Limb (tissue), 2 donors: ENCODE measurements at regions not wholly inside any gene's neighbourhood (a gene's known extent, or its start where the extent isn't known, plus 50 kb on each side); places are given as distances from the start of the nearest gene placed in this dataset.

Experiments
- DNase-seq, 2 donors: peaks; one replicate each; pipeline ENCODE4 v3.0.0-alpha.2; 2016; ENCODE audit errors: extremely low spot score in 2 of 2

DNA sequence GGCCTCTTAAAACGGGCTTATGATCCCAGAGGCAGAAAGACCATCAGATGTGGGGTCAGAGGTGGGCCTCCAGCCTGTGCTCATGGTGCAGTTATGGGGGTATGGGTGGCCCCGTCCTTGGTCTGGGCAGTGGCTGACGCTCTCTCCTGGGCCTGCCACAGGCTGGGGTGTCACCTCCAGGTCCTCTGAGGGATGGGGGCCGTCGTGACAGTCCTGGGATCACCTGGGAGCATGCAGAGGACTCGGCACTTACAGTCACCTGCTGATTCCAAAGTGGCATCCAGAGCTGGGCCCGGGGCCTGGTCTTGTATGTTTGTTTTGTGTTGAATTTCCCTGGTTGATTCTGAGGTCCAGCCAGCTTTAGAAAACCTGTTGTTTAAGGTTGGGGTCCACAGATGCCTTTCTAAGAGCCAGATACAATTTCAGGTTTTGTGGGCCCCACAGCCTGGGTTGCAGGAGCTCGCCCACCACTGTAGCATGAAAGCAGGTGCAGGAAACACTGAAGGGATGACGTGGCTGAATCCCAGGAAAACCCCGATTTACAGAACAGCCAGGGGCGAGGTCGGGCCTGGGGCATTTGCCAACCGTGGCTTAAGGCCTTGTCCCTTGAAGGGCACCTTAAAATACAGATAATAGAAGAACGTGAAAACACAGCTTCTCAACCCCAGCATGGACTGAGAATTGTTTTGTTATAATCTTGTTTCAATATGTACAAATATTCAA lies 170.7 kb upstream of the PPP2R2D start:
- DNase-seq: no peak

DNA sequence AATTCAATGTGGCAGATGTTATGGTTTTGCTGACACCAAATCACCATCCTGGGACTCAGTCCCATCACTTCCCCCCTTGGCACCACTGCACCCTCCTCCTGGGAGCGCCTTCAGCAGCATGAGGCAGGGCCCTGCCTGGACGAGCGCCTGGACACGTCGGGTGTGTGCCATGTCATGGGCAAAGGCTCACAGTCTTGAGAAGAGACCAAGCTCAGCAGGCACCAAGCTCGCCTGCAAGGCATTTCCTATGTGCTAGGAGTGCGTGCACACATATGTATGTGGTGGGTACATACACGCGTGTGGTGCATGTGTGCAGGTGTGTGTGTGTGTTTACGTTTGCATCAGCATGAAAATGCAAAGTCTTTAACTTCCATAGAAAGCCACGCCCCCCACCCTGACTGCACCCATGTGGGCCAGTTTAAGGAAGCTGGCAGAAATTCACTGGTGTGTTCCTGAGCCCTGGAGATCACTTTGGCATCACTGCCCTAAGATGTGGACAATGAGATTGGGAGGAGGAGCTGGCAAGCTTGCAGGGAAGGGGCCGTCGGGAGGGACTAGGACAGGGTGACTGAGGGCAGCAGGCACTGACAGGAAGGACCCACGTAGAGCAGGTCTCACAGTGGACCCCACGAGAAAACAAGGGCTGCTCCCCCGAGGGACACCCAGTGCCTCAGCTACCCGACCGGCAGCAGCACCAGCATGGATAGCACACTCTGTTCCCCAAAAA lies 169.9 kb upstream of the PPP2R2D start:
- no peak for DNase-seq

DNA sequence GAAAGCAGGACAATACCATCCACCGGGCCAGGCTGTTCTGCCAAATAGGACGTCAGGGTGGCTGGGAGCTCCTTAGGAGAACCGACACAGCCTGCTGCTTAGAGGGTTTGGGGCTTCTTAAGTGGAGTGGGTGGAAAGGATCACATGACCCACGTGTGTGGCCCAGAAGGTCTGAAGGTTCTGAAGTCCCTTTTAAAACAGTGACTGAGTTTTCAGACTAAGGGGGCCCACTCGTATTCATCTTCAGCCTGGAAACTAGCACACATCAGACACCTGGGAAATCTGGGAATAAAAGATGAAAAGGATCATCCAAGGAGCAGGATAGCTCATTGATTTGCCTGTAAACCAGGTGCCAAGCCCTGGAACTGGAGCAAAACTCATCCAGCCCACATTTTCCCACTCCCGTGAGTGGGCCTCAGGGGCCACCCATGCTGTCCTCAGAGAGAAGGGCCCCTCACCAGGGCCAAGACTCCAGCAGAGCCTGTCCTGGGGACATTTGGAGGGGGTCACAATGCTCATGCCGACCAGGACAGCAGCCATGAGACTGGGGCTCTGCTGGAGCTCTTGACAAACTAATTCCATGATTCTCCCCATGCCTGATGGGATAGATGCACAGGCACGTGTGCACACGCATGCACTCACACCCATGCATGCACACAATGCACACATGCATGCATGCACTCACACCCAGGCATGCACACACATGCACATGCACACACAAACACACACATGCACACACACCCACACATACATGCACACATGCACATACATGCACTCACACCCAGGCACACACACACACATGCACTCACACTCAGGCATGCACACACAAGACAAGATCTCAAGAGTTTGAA lies 168.8 kb upstream of the PPP2R2D start:
- DNase-seq: no peak

DNA sequence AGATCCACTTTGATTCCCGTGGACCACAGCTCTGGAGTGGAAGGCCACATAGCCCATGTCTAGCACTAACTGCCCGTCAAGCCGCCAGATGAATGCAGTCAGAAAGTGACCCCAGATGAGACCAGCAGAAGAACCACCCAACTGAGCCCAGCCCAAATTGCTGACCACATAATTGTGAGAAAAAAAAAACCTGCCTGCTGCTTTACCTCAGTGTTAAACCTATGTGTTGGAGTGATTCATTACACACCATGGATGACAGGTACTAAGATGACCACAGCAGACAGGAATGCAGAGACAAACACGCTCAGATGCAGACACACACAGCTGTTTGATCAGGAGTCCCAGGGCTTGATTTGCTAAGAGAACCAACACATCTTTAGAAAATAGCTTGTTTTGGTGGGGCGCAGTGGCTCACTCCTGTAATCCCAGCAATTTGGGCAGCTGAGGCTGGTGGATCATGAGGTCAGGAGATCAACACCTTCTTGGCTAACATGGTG lies 168.1 kb upstream of the PPP2R2D start:
- no peak for DNase-seq

DNA sequence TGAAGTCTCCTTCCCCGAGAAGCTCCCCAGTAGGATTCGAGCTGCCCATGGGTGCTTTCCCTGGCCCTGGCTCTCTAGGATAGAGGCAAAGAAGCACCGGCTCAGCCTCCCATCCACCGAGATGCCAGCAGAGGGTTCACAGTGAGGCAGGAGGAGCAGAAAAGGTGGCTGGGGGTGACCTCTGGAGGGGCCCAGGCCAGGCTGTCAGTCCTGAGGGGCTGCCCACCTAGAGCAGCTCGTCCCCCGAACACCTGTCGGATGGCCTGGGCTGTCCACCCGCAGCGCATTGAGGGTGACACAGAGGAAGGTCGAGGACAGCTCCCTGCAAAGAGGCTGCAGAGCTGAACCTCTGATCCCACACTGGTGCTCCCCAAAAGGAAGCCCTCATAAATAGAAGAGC lies 167.2 kb upstream of the PPP2R2D start:
- no peak for DNase-seq

DNA sequence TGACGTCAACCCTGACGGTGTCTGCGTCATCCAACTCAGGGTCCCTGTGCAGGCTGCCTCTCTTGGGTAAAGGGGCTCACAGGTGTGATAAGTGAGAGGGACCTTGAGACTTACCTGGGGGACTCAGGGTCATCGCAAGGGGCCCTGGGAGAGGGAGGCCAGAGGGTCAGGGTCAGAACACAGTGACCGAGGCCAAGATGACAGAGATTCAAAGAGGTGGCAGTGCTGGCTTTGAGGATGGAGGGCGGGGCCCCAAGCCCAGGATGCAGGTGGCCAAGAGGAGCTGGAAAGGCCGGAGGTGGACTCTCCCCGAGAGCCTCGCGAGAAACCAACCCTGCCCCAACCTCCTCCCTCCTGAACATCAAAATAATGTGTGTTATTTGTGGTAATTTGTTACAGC lies 165.2 kb upstream of the PPP2R2D start:
- DNase-seq: no peak

DNA sequence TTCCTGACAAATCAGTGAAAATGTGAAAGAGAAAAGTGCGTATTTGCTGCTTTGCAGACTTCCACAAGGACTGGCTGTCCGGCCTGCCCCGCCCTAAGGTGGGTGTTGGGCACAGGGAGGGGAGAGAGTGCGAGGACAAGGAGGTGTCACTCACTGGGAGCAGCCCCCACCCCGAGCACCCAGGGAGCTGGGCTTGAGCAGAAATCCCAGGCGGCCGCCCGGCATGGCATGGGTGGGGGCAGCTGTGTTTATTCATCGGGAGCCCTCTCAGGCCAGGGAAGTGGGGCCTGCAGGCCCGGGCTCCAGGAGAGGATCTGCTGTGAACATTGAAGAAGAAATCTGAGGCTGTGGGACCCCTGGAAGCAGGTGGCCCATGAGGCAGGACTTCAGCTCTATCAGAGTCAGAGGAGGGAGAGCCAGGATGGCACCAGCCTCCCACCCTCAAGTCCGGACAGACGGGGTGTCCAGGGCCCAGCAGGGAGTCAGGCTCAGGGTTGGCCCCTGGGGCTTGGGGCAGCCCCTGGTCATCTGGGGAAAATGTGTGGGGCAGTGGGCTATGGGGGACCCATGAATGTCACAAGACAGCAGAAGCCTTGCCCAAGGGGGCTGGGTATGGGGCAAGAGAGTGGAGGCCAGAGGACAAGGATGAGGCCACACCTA lies 164.4 kb upstream of the PPP2R2D start:
- DNase-seq: no peak

DNA sequence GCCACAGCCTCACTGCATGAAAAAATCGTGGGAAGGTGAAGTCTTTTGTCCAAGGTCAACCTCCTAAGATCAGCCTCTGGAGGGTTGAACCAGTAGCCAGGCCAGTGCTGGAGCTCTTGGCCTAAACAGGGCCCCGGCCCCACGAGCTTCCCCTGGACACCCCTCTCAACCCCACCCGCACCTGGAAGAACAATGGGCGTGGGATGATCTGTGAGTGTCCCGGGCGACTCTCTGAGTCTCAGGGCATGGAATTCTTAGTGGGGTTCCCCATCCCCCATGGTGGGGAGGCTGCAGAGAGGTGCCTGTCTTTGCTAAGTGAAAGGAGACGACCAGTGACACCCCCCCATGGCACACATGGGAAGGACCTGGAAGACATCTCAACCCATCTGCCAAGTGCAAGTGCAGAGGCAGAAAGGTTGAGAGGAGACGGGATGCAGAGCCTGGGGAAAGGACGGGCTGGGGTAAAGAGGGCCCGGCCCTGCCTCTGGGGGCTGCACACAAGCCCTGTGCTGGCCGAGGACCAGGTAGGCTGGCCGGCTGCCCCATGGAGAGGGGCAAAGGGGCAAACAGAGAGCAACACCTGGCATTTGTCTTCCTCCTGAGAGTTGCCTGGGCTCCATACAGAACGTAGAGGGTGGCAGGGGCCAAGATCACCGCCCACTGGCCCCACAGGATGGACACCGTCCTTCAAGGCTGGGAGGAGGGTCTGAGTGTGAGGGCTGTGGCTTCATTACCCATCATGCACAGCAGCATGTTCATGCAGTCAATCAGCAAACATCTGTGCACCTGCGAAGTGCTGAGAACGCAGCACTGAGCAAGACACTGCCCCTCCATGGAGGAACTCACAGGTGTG lies 163.0 kb upstream of the PPP2R2D start:
- DNase-seq: no peak

DNA sequence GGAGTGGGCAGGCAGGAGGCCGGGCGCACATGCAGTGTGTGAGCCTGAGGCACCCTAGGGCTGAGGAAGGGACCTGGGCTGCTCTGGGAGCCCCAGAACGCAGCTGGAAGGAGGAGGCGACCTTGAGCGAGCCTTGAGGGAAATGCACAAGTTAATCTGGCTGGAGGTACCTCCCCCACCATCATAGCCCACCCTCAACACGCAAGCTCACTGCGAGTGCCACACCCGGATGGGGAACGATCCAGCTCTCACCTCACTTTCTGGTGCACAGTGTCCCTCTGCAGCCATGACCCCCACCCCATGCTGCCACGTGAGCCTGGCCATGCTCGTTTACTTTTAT lies 162.4 kb upstream of the PPP2R2D start:
- DNase-seq: no peak

DNA sequence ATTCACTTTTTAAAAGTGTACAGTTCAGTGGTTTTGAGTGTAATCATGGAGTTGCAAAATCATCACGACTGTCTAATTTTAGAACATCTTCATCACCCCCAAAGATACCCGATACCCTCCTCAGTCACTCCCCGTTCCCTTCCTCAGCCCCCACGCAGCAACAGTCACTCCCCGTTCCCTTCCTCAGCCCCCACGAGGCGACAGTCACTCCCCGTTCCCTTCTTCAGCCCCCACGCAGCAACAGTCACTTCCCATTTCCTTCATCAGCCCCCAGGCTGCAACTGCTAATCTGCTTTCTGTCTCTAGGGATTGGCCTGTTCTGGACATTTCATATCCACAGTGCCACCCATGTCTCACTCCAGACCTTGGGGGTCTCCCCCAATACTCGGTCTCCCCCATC lies 161.6 kb upstream of the PPP2R2D start:
- DNase-seq: no peak

DNA sequence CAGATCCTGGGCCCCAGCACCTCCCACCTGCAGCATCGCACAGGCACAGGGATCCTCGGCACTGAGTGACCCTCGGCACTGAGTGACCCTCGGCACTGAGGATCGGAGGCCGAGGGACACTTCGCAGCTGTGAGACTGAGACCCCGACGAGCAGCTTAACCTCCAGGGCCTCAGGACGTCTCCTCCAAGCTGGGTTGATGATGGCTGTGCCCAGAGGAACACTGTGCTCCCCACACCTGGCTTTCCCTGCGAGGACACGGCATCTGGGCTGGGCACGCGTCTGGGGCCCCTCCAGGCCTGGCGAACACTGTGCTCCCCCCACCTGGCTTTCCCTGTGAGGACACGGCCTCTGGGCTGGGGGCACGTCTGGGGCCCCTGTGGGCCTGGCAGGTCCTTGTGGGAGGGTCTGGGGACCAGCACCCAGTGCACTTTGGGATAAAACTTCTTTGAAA lies 158.3 kb upstream of the PPP2R2D start:
- DNase-seq: no peak

DNA sequence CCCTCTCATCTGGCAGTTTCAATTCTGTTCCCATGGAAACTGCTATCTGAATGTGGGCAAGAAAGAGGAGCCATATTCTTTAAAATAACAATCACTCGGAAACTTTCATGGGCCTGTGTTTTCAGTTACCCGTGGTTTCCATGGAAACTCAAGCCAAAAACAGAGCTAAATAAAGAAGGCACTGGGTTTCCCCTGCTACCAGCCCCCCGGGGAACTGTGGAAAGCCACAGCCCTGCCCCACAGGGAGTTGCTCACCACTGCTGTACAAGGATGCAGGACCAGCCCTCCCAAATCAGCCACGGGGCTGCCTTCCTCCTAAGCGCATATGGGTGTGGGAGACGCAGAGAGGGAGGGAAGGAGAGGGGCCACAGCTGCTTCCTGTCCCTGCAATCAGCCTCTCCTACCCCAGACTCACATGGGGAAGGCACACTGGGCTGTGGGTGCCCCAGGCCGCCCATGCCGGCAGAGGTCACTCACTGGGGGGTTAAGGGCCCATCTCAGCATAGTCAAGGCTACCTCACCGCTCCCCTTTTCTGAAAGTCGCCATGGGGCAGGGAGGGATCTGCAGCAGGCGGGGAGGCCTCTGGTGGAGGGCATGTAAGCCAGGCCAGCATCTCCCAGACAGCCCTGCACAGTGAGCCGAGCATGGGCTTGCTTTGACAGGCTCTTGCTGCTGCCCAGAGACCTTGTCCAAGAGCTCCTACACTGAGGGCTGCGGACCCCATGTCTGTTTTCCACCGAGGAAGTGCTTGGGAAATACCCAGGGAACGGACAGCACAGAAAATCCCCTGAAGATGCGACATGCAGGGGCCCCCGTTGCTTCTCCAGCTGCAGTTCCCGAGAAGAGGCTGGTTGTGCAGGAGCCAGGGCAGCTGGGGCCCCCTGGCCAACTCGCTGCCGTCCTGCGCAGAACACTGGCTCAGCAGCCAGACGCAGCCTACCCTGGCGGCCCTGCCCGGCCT lies 157.3 kb upstream of the PPP2R2D start:
- peak; percentile 61 to 74 for DNase-seq

DNA sequence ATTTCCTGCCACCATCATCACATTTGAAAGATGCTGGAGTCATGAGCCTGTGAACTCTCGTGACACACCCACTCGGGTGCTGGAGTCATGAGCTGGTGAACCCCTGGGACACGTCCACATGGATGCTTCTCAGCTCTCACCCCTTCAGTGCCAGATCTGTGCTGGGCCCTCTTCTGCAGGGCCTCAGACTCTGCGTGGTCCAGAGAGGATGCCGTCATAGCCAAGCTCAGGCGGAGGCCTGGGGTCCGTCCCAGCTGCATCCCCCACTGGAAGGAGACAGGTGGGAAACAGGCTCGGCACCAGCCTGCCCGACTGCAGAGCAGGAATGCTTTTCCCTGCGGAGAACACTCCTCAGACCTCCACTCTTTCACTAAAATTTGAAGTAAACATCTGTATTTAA lies 156.5 kb upstream of the PPP2R2D start:
- peak in 1 of 2 donors; percentile 37 for DNase-seq

DNA sequence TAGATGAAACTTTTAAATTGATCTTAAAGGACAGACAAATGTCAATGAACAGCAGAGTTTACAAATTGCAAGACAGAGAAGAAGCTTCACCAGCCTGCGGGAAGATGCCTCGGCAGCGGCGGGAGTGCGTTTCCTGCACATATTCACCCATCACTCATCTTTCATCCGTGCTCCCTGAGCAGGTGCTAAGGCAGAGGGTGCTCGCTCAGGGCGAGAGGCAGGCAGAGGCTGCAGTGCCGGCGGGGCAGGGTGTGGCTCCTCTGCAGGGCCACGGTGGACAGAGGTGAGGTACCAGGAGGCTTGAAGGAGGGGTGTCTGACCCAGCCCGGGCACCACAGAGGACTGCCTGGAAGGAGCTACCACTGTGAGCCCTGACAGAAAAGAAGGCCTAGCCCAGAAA lies 155.2 kb upstream of the PPP2R2D start:
- peak in 1 of 2 donors; percentile 7 for DNase-seq

DNA sequence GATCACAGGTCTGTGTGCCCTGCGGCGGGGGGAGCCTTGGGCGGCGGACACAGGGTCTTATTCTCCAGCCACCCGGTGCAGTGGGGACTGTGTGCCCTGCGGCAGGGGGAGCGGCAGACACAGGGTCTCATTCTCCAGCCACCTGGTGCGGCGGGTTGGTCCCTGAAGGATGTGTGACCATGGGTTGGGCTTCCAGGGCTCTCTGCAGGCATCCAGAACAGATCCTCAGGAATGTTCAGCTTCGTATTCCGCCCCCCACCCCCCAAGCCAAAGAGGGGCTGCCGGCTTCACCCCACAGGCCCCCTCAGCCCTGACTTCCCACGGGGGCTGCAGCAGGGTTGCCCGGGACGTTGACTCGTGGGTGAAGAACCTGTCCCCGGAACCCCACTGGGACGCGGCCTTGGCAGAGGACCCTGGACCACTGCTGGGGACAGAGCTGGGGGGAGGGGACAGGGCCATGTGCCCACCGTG lies 154.5 kb upstream of the PPP2R2D start:
- DNase-seq: no peak

DNA sequence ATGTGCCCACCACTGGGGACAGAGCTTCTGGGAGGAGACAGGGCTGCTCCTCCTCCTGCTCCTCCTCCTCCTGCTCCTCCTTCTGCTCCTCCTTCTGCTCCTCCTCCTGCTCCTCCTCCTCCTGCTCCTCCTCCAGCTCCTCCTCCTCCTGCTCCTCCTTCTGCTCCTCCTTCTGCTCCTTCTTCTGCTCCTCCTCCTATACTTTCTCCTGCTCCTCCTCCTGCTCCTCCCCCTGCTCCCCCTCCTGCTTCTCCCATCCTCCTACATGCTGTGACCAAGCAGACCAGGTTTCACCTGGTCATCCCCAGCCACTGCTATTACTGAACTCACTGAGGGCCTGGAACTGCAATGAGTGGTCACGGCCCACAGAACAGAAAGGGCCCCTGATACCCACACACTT lies 154.0 kb upstream of the PPP2R2D start:
- no peak for DNase-seq

DNA sequence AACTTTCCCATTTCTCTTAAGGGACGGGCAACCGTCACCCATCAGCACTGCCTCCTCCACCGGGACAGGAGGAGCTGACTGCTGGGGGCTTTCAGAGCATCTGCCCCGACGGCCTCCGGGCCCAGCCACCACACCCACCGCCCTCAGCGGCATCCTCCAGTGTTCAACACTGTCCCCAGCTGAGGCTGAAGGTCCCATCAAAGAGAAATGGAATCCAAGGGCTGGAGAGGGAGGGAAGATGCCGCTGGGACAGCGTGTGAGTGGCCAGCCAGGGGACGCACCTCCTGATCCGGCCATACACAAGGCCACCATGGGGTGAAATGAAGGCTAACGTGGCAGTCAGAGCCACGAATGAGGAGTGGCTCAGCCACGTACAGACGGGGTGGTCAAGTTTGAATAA lies 153.6 kb upstream of the PPP2R2D start:
- no peak for DNase-seq

DNA sequence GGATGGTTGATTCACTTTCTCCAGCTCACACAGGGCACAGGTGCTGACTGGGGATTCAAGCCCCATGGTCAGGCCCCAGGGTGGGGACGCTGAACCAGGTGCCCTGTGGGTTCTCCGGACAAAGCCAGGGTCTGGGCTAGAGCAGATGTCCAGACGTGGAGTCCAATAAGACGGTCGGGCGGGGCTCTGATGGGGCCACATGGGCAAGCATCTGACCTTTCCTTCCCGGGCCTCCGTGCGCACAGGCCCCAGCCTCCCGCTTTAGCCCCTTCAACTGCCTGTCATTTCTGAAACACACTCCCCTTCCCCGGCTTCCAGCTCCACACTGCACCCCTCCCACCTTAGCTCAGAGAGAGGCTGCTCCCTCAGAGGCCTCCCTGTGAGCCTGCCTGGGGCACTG lies 153.0 kb upstream of the PPP2R2D start:
- DNase-seq: no peak

DNA sequence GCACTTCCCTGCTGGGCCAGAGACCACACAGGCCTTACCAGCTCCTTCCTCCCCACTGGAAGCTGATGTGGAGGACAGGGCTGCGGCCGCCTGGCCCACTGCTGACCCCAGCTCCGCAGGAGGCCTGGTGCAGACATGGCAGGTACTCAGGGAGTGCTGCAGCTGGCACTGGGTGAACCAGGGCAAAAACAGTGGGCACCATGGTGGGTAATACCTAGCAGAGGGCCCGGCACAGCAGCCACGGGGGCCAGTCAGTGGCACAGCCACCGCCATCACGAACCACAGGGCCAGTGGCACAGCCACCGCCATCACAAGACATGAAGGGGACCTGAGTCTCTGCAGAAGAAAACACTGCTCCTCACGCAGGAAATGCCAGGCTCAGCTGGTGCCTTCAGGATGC lies 152.6 kb upstream of the PPP2R2D start:
- DNase-seq: no peak
